AG04449 (cell line): ENCODE measurements at regions not wholly inside any gene's neighbourhood (a gene's known extent, or its start where the extent isn't known, plus 50 kb on each side); places are given as distances from the start of the nearest gene placed in this dataset.

Source experiments
- CTCF ChIA-PET: fragments of 350-600 bp; formaldehyde crosslinking; extraction: SDS; loops from one replicate; lab custom pipeline; 2021; ENCODE audit warnings: antibody characterized with exemption; lab: Yijun Ruan, JAX
- POLR2A ChIA-PET: fragments of 400-600, 350-600 bp; formaldehyde crosslinking; extraction: SDS; loops from one replicate; lab custom pipeline; 2020; ENCODE audit warnings: antibody characterized with exemption, inconsistent platforms; lab: Yijun Ruan, JAX
- DNase-seq: peaks from one replicate; pipeline ENCODE4 v3.0.0-alpha.2; 2010; ENCODE audit warnings: low read depth, low spot score
- H3K4me3 ChIP-seq: 2 replicates; pipeline ENCODE4 v1.5.1; 2011; ENCODE audit warnings: low read depth, mild to moderate bottlenecking, control low read depth, low read length
- TF ChIP-seq, protein P1 (sequence below): IDR thresholded peaks from one replicate; pipeline ENCODE4 v1.5.1; 2011; ENCODE audit warnings: mild to moderate bottlenecking, moderate library complexity, low read length, control low read depth, inconsistent platforms; ENCODE audit not compliant: insufficient read depth; ENCODE audit errors: missing control alignments

DNA sequence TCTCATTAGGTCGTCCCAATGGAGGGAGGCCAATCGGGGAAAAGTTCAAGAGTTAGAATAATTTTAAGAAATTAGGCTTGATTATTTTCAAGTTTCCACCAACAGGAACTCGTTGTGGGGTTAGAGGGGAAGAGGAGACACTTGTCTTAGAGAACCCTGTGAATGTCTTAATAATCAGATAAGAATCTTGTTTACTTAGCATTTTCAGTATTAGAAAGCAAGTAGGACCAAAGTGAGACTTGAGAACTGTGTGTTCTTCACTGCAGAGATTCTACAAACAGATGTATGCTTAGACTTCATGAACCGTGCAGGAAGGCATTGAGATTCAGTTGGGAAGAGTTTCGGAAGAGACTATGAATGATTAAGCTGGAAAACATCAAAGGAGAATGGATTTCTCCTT, 69.0 kb upstream of the HMHB1 start:
- ChIA-PET POLR2A (no interaction called here), CTCF (no interaction called here)
- TF ChIP-seq, protein P1, sequence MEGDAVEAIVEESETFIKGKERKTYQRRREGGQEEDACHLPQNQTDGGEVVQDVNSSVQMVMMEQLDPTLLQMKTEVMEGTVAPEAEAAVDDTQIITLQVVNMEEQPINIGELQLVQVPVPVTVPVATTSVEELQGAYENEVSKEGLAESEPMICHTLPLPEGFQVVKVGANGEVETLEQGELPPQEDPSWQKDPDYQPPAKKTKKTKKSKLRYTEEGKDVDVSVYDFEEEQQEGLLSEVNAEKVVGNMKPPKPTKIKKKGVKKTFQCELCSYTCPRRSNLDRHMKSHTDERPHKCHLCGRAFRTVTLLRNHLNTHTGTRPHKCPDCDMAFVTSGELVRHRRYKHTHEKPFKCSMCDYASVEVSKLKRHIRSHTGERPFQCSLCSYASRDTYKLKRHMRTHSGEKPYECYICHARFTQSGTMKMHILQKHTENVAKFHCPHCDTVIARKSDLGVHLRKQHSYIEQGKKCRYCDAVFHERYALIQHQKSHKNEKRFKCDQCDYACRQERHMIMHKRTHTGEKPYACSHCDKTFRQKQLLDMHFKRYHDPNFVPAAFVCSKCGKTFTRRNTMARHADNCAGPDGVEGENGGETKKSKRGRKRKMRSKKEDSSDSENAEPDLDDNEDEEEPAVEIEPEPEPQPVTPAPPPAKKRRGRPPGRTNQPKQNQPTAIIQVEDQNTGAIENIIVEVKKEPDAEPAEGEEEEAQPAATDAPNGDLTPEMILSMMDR = no peak
- no peak for DNase-seq
- no peak overlapping the region for H3K4me3 ChIP-seq

DNA sequence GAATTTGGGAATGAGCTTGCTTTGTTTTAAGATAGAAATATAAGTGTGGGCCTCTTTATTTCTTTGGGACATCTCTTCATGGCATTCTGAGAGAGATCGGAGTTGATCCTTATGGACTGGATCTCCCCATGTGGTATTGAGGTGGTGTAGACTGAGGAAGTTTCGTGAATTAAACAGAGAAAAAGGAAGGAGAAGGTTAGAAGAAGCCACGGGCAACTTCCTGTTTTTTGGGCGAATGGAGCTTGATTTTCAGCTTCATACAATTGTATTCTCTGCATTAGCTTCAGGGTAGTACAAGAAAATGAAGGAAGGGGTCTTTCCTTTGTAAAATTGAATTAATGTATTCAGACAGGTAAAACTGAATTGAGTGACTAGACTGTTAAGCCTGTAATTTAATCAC, 70.5 kb upstream of the HMHB1 start:
- no peak for DNase-seq
- CTCF ChIA-PET = interaction anchor here (1.1 kb wide), 1 partner anchor 227 kb away, joined by 3 read pairs; no protein-coding TSS in a partner anchor
- no peak overlapping the region for H3K4me3 ChIP-seq
- TF ChIP-seq, protein P1 = no peak
- POLR2A ChIA-PET = no interaction called here

DNA sequence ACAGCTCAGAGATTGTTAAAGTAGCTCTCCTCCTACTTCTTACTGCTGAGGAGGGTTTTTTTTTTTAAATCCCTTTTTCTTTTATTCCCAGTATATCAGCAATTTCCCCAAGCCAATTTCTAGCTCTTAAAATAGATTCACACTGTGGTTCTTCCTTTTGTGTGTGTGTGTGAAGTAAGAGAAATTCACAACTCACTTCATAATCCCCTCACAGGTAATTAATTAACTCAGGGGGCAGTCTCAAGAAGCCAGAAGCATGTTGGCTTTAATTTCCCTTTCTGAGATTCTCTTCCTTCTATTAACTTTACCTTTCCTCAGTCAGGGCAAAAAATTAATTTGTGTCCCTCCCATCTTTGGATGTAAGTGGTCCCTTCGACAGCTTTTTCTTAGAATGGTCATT, 71.0 kb upstream of the HMHB1 start:
- DNase-seq = no peak
- CTCF ChIA-PET = no interaction called here
- POLR2A ChIA-PET = no interaction called here
- no peak overlapping the region for H3K4me3 ChIP-seq
- TF ChIP-seq, protein P1 = no peak

DNA sequence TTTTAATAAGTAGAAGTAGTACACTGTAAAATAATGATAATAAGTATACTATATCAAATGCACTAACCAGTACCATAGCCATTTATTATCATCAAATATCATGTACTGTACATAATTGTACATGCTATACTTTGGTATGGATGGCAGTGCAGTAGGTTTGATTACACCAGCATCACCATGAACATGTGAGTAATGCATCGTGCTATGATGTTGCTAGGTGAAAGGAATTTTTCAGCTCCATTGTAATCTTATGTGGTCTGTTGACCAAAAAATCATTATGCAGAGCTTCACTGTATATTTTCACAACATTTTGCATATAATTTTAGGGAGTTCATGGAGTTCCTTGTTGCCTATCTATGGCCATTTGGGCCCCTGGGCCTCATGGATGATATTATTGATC, 72.2 kb upstream of the HMHB1 start:
- ChIA-PET POLR2A (no interaction called here), CTCF (no interaction called here)
- TF ChIP-seq, protein P1 = no peak

DNA sequence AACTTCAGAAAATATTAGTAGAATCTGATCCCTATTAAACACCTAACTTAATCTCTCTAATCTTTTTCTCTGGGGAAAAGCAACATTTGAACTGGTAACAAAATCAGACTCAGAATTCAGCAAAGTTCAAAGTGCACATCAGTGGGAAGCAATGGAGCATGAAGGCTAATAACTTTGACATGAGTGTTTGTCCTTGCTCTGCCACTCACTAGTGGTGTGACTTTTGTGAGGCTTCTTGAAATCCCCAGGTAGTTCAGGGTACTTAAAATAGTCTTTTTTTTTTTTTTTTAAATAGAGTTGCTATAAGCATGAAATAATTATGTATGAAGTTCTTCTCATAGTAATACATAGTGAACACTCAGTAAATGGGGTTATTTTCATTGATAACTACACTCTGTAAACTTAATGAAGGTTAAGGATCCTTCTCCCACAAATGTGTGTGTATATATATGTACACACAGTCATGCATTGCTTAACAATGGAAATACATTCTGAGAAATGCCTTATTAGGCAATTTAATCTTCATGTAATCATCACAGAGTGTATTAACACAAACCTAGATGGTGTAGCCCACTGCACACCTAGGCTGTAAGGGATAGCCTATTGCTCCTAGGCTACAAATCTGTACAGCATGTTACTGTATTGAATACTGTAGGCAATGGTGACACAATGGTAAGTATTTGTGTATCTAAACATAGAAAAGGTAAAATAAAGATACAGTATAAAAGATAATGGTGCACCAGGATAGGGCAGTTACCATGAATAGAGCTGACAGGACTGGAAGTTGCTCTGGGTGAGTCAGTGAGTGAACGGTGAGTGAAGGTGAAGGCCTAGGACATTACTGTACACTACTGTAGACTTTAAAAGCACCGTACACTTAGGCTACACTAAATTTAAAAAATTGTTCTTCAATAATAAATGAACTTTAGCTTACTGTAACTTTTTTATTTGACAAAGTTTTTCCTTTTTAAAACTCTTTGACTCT, 73.3 kb upstream of the HMHB1 start:
- POLR2A ChIA-PET = no interaction called here
- CTCF ChIA-PET = no interaction called here

More for the DNA sequence above, 72.2 kb upstream of the HMHB1 start:
- no peak for DNase-seq
- no peak overlapping the region for H3K4me3 ChIP-seq

DNA sequence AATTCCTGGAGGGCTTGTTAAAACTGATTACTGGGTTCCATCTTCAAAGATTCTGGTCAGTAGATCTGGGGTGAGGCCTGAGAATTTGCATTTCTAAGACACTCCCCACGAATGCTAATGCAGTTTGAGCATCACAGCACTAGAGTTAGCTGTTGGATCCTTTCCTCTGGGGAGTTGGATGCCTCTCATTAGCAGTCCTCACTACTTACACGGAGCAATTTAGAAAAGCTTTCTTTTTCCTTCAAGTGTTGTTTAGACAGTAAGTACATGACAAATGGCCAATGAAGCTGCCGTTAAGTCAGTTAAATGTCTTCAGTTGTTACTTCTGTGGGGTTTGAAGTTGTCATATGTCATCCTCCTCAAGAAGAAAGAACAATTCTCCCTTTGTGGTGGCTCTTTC, 74.9 kb upstream of the HMHB1 start:
- POLR2A ChIA-PET = interaction anchor here (0.6 kb wide), 1 partner anchor 1082 kb away, joined by 3 read pairs; no protein-coding TSS in a partner anchor
- TF ChIP-seq, protein P1 = no peak
- CTCF ChIA-PET = interaction anchor here (1.1 kb wide), 1 partner anchor 9 kb away, joined by 3 read pairs; no protein-coding TSS in a partner anchor
- no peak overlapping the region for H3K4me3 ChIP-seq
- DNase-seq = no peak

More for the DNA sequence above, 73.3 kb upstream of the HMHB1 start:
- TF ChIP-seq, protein P1 = no peak
- DNase-seq = no peak
- no peak overlapping the region for H3K4me3 ChIP-seq
